Mammary epithelial cell (primary cell): ENCODE measurements at regions not wholly inside any gene's neighbourhood (a gene's known extent, or its start where the extent isn't known, plus 50 kb on each side); places are given as distances from the start of the nearest gene placed in this dataset.

ENCODE experiments used
- CTCF ChIP-seq, 2 donors: IDR thresholded peaks in 1 of 2; conservative IDR thresholded peaks in 1 of 2; 2 replicates each; pipeline ENCODE4 v1.5.1; 2011 to 2012; ENCODE audit warnings: inconsistent platforms in 2 of 2, low read length in 2 of 2, mild to moderate bottlenecking in 2 of 2, control low read depth in 1 of 2, low read depth in 1 of 2; ENCODE audit not compliant: insufficient read depth in 1 of 2; ENCODE audit errors: extremely low read depth in 1 of 2
- EZH2 ChIP-seq: IDR thresholded peaks from 2 replicates; pipeline ENCODE4 v1.6.1; 2012; ENCODE audit warnings: low read length, inconsistent platforms, borderline replicate concordance

GRCh38 chr3:30512576-30512975 lies 93.8 kb upstream of the TGFBR2 start:
- TF ChIP-seq CTCF (conservative IDR thresholded peaks at IDR 0.05 in 1 of 2, IDR thresholded peaks at IDR 0.05 in 1 of 2; ENCODE audit: extremely low read depth in 1 of 2, insufficient read depth in 1 of 2, low read depth in 1 of 2, low read length in 2 of 2) (no peak), EZH2 (no peak)
